ENCODE measurements at regions not wholly inside any gene's neighbourhood (a gene's known extent, or its start where the extent isn't known, plus 50 kb on each side); places are given as distances from the start of the nearest gene placed in this dataset.

DNA sequence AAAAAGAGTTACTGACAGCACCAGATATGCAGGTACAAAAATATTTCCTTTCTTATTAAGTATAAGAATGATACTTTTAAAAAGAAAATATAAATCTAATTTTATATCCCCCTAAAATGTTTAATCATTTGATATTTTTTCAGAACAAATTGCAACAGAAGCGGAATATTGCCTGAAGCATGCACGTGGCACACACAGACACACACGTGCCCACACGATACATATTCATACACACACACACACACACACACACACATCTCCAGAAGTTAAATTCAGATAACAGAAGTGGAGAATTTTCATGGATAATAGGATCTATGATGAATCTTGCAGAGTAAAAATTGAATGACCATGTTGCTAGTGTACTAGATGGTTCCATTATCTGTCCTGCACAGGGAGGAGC lies 445.2 kb downstream of the GPAT3 start:
- Histone ChIP-seq H3K9me3 (ENCODE audit: control insufficient read depth, low read depth, low read length) (no peaks in the 10 kb centered on the region), H2AFZ (ENCODE audit: low read length) (no peak overlapping the region), H3K4ac (ENCODE audit: low read depth, low read length) (no peak overlapping the region), H3K23me2 (ENCODE audit: insufficient read length, low read depth, low read length, poor library complexity, severe bottlenecking) (no peaks in the 10 kb centered on the region), H3K23ac (ENCODE audit: insufficient read length, low read depth, low read length) (no peak overlapping the region), H2BK12ac (ENCODE audit: insufficient read length, low read depth, low read length) (no peak overlapping the region), H4K20me1 (ENCODE audit: control insufficient read depth, insufficient read depth, insufficient read length) (no peaks in the 10 kb centered on the region), H3K27ac (ENCODE audit: insufficient read length, low read depth, low read length) (no peak overlapping the region), H4K8ac (replicated peaks; ENCODE audit: insufficient read length, low read depth, low read length) (no peak overlapping the region), H4K5ac (ENCODE audit: insufficient read length, low read depth, low read length) (no peak overlapping the region), H2BK120ac (ENCODE audit: low read depth, low read length, poor library complexity, severe bottlenecking) (no peak overlapping the region), H3K56ac (ENCODE audit: insufficient read length, low read depth, low read length) (no peak overlapping the region), H3K79me2 (ENCODE audit: insufficient read depth, low read length) (no peaks in the 10 kb centered on the region), H2BK5ac (ENCODE audit: insufficient read length, low read length) (no peak overlapping the region), H2BK20ac (ENCODE audit: low read depth, low read length, poor library complexity, severe bottlenecking) (no peak overlapping the region), H3K14ac (ENCODE audit: insufficient read depth, low read length) (no peak overlapping the region), H2BK15ac (ENCODE audit: low read depth, low read length) (no peak overlapping the region), H3T11ph (ENCODE audit: low read length) (no peak overlapping the region), H2AK5ac (ENCODE audit: insufficient read length, low read length) (no peak overlapping the region), H3K18ac (ENCODE audit: insufficient read length, low read depth, low read length) (no peak overlapping the region), H3K9ac (ENCODE audit: extremely low read depth, insufficient read length, low read length) (no peak overlapping the region), H3K79me1 (ENCODE audit: insufficient read depth, low read depth, low read length, poor library complexity, severe bottlenecking) (no peaks in the 10 kb centered on the region), H3K4me2 (ENCODE audit: insufficient read depth, insufficient read length, low read length) (no peak overlapping the region), H3K4me1 (ENCODE audit: insufficient read depth, low read length) (no peaks in the 10 kb centered on the region), H3K27me3 (ENCODE audit: insufficient read depth, low read length) (no peaks in the 10 kb centered on the region), H4K91ac (ENCODE audit: insufficient read length, low read depth, low read length) (no peak overlapping the region)
- Mint-ChIP-seq H3K27ac (no peak overlapping the region), H3K27me3 (ENCODE audit: low read depth) (no peaks in the 10 kb centered on the region; the same call in 1 of the 2 replicates), H3K9me3 (no peaks in the 10 kb centered on the region), H3K4me3 (no peak overlapping the region), H3K36me3 (ENCODE audit: insufficient read depth in 1 of 3, low read depth in 3 of 3) (no peaks in the 10 kb centered on the region), H3K4me1 (no peaks in the 10 kb centered on the region)
- WGBS (ENCODE audit: extremely low coverage, insufficient read length, low lambda C conversion rate) = no CpG with 5 or more reads among the region's 4 CpGs
- TF ChIP-seq, protein P1, sequence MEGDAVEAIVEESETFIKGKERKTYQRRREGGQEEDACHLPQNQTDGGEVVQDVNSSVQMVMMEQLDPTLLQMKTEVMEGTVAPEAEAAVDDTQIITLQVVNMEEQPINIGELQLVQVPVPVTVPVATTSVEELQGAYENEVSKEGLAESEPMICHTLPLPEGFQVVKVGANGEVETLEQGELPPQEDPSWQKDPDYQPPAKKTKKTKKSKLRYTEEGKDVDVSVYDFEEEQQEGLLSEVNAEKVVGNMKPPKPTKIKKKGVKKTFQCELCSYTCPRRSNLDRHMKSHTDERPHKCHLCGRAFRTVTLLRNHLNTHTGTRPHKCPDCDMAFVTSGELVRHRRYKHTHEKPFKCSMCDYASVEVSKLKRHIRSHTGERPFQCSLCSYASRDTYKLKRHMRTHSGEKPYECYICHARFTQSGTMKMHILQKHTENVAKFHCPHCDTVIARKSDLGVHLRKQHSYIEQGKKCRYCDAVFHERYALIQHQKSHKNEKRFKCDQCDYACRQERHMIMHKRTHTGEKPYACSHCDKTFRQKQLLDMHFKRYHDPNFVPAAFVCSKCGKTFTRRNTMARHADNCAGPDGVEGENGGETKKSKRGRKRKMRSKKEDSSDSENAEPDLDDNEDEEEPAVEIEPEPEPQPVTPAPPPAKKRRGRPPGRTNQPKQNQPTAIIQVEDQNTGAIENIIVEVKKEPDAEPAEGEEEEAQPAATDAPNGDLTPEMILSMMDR (conservative IDR thresholded peaks at IDR 0.05) = no peak
- DNase-seq = no peak
